ENCODE measurements at regions not wholly inside any gene's neighbourhood (a gene's known extent, or its start where the extent isn't known, plus 50 kb on each side); places are given as distances from the start of the nearest gene placed in this dataset.
"Not testable (repeated sequence)": the region's sequence is repeated elsewhere in the genome, so short reads cannot be mapped to it uniquely, and the experiment has no call there.

GRCh38 chr4:72770708-72771107 is 201.7 kb upstream of the ADAMTS3 start:
- no peak for DNase-seq (ENCODE audit: low spot score)

DNA sequence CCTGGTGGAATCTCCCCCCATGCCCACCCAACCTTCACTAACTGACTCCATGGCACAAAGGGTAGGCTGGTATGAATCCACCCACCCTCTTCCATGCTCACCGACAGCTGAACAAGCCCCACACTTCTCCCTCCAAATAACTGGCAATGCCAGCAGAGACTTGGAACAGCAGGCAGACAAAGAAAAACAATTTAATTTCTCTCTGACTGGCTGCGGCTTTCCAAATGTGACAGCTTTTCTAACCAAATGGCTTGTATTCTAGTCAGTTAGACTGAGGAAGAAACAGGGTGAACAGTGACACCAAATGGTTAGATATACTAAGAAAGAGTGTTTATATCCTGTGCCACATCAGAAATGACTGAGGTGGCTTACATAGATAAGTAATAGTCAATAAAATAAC is 199.3 kb upstream of the ADAMTS3 start:
- no peak for DNase-seq (ENCODE audit: low spot score)

DNA sequence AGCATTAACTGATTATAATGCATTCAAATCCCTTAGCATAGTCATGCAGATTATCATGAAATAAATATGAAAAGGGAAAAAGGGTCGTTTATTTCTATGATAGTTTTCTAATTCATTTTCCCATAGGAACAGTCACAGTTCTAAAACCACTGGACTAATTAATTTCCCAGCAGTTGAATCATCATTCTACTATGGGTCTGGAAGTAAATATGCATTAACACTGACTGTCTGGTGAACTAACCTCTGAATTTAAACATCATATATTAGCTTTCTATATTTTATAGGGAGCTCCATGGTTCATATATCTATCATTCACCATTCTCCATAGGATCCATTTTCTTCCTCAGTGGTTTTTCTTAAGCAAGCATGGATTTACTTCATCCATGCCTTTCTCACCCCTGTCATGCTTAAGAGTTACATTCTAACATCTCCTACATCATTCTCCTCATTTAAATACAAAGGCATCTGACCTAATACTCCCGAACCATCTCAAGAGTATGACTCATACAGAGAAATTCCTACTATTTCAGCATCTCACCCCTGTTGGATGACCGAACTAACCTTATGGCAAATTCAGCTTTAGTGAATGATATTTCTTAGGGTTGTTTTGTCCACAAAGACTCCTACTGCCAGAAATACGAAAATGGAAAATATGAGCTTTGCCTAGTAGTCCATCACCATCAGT is 198.7 kb upstream of the ADAMTS3 start:
- peak; percentile 25 for DNase-seq (ENCODE audit: low spot score)

DNA sequence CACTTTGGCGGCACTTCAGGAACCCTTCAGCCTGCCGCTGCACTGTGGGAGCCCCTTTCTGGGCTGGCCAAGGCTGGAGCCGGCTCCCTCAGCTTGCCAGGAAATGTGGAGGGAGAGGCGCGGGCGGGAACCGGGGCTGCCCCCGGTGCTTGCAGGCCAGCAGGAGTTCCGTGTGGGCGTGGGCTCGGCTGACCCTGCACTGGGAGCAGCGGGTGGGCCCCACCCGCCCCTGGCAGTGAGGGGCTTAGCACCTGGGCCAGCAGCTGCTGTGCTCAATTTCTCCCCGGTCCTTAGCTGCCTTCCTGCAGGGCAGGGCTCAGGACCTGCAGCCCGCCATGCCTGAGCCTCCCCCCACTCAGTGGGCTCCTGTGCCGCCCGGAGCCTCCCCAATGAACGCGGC is 196.8 kb upstream of the ADAMTS3 start:
- not testable (repeated sequence) for DNase-seq (ENCODE audit: low spot score)

DNA sequence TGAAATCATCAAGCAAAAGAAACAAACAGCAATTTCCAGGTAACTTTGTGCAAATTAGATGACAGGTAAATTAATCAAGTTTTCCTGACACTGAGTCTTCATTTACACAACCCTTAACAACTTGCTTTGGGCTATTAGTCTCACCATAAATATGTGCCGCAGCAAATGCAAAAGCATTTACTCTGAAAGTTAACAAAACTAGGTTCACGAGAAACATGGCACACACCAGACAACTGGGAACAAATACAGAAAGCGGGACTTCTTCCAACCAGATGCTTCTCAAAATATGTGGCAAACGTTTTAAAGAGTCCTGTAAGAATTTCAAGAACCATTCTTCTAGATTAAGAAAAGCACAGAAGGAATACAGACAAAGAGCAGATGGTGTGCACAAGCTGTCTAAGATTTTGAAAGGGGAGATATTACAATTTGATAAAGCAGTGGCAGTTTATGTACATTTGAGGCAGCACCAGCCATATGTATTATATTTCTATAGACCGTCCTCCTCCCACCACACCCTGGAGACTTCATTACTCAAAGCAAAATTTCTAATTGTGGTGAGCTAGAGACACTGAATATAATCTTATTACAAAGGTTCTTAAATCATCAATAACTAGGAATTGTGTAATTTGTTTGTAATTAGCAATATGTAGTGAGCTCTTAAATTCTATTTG is 192.5 kb upstream of the ADAMTS3 start:
- DNase-seq (ENCODE audit: low spot score): no peak

DNA sequence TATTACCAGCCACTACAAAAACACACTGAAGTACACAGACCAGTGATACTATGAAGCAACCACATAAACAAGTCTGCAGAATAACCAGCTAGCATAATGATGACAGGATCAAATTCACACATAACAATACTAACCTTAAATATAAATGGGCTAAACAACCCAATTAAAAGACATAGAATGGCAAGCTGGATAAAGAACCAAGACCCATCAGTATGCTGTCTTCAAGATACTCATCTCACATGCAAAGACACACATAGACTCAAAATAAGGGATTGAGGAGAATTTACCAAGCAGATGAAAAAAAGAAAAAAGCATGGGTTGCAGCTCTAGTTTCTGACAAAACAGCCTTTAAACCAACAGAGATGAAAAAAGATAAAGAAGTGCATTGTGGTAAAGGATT is 184.4 kb upstream of the ADAMTS3 start:
- not testable (repeated sequence) for DNase-seq (ENCODE audit: low spot score)

DNA sequence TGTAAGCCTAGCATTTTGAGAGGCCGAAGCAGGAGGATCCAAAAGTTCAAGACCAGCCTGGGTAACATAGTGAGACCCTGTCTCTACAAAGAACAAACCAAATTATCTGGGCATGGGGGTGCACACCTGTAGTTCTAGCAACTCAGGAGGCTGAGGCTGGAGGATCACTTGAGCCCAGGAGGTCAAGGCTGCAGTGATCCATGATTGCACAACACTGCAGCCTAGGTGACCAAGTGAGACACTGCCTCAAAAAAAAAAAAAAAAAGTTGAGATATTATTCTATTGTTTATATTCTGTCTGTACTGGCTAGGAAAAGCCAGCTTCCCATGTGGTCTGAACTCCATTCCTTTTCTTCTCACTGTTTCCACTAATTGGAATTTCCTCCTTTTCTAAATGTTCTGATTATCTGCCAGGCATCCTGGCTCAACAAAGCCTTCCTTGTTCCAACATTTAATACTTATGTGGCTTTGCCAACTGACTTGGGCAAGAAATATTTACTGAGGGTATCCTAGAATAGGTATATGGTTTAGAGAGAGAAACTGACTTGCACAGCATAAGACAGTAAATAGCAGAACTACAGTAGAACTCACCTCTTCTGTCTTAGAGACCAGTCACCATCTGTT is 175.2 kb upstream of the ADAMTS3 start:
- DNase-seq (ENCODE audit: low spot score): peak; percentile 65

GRCh38 chr4:72743078-72743477 is 174.1 kb upstream of the ADAMTS3 start:
- peak; percentile 21 for DNase-seq (ENCODE audit: low spot score)

DNA sequence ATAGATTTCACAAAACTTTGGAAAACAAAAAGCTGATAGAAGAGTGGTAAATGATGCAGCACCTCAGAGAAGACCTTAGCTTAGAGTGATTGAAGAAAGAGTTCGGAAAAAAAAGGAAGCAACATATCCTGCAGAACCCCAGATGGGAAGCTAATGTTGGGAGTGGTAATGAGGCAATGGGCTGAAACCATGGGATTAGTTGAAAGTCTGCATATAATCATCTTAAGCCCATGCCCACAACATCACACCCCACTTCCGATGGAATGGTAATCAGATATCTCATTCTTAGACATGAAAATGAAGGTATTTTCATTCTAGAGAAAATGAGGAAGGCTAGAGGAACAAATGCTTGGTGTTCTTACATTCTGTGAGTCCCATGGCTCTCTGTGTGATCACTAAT is 146.3 kb upstream of the ADAMTS3 start:
- DNase-seq (ENCODE audit: low spot score): no peak

GRCh38 chr4:72714482-72715279 is 145.7 kb upstream of the ADAMTS3 start:
- no peak for DNase-seq (ENCODE audit: low spot score)

DNA sequence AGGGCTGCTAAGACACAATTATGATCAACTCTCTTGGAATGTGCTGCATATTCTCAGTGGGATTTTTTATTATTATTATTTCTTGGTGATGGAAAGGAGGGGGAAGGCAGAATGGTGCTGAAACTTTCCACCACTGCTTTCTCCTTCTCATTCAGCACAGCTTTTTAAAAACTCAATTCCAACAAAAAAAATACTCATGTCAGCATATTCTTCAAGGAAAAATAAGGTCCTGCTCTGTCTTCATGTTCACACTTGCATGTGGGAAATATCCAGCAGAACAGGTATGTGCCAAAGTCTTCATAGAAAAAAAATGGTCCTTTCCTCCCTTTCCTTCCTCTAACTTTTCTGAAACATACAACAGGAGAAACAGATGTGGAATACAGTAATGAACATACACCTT is 144.0 kb upstream of the ADAMTS3 start:
- no peak for DNase-seq (ENCODE audit: low spot score)

DNA sequence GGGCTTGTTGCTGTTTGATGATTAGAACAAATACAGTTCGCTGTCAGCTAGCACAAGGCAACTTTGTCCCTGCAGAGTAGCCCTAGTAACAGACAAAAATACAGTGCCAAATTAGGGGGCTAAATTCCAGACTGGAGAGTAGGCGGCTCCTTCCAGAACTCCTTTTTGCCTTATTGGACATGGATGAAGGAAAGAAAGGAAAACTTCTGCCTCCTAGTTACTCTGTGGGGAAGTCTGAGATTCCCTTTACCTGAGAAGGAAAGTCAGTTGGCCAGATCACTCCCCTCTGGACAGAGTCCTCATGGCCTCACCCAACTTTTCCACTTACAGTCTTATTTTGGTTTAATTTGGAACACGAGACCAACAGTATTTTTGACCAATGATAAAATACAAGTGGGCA is 140.5 kb upstream of the ADAMTS3 start:
- DNase-seq (ENCODE audit: low spot score): no peak

GRCh38 chr4:72706684-72707083 is 137.7 kb upstream of the ADAMTS3 start:
- DNase-seq (ENCODE audit: low spot score): no peak

DNA sequence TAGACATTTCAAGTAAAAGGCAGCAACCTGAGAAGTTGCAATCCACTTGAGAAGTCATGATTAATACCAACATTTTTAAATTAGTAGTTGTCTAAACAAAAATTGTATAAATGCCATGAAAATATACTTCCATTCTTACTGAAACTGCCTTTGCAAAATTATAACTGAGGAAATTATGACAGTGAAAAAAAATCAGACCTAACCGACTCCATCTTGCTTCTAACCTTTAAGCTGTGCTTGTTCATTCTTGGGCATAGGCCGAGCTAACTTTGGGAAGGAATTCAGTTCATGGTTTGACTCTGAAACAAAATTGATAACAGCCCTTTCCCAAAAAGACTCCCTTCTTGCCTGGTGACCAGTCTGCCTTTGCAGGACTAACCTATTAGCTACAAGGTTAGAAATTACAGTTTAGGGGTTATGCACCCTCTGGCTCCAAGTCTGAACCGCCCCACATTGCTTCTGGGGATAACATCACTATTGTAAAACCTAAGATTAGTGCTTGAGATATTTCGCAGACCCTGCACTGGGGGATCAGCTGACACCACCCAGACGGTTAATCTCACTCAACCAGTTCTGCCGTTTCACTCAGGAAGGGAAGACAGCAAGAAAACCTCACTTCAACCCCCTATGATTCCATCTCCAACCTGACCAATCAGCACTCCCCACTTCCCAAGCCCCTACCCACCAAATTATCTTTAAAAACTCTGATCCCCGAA is 136.1 kb upstream of the ADAMTS3 start:
- DNase-seq (ENCODE audit: low spot score): not testable (repeated sequence)

GRCh38 chr4:72702948-72703347 is 133.9 kb upstream of the ADAMTS3 start:
- no peak for DNase-seq (ENCODE audit: low spot score)

DNA sequence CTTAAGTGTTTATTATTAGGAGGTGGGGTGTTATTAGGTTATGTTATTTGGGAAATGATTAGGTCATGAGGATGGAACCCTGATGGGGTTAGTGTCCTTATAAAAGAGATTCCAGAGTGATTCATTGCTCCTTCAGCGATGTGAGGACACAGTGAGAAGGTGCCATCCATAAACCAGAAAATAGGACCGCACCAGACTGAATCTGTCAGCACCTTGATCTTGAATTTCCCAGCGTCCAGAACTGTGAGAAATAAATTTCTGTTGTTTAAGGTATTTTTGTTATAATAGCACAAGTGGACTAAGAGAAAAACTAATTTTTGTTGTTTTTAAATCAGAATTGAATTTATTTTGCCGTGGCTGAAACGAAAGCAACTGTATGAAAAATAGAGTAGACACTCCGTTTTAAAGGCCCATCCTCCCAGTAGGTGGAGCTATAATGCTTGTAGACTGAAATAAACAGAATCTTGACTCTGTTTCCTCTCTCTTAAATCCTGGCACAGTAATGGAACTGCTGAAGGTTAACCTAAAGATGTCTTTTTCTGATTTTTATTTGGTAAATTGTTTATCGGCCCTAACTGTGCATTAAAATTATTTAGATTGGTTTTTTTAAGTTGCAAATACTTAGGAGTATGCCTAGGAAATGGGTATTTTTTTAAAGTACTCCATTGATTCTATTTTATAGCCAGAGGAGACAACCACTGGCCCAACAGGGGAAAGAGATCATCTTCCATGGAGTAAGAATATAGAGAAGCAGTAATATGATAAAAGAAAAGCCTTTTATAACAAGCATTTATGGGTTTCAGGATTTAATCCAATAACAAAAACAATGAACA is 133.2 kb upstream of the ADAMTS3 start:
- peak; percentile 60 for DNase-seq (ENCODE audit: low spot score)

DNA sequence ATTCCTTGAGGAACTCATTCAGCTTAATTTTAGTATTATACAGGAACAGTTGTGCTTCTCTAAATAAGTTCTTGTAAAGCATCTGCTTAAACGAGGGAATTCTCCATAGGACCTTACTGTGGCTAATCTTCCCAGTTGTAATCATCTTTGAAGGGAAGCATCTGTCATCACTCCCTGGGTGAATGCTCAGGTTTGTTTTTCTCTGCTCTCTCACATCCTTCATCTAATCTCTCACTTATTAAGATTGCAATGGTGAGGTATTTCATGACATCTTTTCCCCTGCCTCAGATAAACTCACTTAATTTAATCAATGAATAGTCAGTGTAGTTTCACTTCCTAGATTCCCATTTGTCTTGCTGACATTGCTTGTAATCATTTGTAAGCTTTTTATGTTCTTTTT is 121.8 kb upstream of the ADAMTS3 start:
- no peak for DNase-seq (ENCODE audit: low spot score)

DNA sequence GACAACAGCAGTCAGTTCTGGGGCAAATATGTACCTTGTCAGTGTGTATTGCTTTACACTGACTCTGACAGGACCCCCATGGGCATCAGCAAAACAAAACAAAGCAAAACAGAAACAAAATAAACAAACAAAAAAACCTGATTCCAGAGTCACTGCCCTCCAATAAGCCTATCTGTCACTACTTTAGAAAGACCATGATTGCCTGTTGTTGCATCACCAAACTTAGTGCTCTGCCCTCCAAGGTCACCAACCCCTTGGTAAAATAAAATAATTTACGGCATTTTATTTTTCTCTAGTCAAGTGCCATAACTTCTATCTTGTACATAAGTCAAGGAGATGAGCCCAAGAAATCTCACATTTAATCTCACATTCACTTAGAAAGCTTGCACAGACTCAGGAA is 120.9 kb upstream of the ADAMTS3 start:
- no peak for DNase-seq (ENCODE audit: low spot score)

- DNase-seq (ENCODE audit: low spot score): not testable (repeated sequence)
These were observed 117.4 kb upstream of the ADAMTS3 start for GRCh38 chr4:72686390-72686789.

DNA sequence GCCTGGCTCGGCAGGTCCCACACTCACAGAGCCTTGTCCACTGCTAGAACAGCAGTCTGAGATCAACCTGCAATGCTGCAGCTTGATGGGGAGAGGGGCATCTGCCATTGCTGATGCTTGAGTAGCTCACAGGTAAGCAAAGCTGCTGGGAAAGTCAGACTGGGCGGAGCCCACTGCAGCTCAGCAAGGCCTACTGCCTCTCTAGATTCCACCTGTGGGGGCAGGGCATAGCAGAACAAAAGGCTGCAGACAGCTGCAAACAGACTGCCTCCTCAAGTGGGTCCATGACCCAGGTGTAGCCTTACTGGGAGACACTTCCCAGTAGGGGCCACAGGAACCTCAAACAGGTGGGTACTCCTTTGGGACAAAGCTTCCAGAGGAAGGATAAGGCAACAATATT is 110.6 kb upstream of the ADAMTS3 start:
- DNase-seq (ENCODE audit: low spot score): no peak

DNA sequence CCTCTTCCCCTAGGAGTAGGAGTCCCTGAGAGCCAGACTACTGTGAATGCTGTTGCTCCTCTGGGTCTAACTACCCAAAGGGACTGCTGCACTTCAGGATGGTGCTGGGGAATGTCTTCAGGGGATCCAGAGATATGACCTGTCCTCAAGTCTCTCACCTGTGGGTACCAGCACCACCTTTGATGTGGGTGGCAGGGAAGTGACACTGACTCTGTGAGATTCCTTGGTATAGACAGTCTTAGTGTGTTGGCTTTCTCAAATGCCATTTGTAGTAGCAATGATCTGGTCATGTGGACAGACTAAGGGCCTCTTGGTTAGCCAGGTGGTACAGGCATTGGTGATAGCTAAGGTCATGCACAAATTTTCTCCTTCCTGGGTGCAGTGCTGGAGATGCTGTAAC is 108.9 kb upstream of the ADAMTS3 start:
- no peak for DNase-seq (ENCODE audit: low spot score)

Data from COLO829 (cell line).